GM19395 (cell line): ENCODE measurements at regions not wholly inside any gene's neighbourhood (a gene's known extent, or its start where the extent isn't known, plus 50 kb on each side); places are given as distances from the start of the nearest gene placed in this dataset.
"Not testable (repeated sequence)": the region's sequence is repeated elsewhere in the genome, so short reads cannot be mapped to it uniquely, and the experiment has no call there.

Source experiments
- ATAC-seq: cut with Tn5 transposase; IDR thresholded peaks from one replicate; pipeline ENCODE4 v1.9.1; 2021; ENCODE audit warnings: mild to moderate bottlenecking, moderate library complexity; ENCODE audit not compliant: unreplicated experiment

GRCh38 chr1:143842058-143842457, 129.7 kb downstream of the FAM72C start:
- not testable (repeated sequence) for ATAC-seq

- not testable (repeated sequence) for ATAC-seq
Measured at GRCh38 chr1:143839182-143839581, 132.6 kb downstream of the FAM72C start.

GRCh38 chr1:143838598-143838929, 133.2 kb downstream of the FAM72C start:
- not testable (repeated sequence) for ATAC-seq

- not testable (repeated sequence) for ATAC-seq
Measured at GRCh38 chr1:143837924-143838597, 133.7 kb downstream of the FAM72C start.

- not testable (repeated sequence) for ATAC-seq
Measured at GRCh38 chr1:143833376-143833775, 138.4 kb downstream of the FAM72C start.

- not testable (repeated sequence) for ATAC-seq
Measured at GRCh38 chr1:143832379-143832716, 139.4 kb downstream of the FAM72C start.

GRCh38 chr1:143831479-143832378, 140.1 kb downstream of the FAM72C start:
- ATAC-seq, result peak; percentile 58

GRCh38 chr1:143826162-143826561, 145.6 kb downstream of the FAM72C start:
- not testable (repeated sequence) for ATAC-seq

- not testable (repeated sequence) for ATAC-seq
Measured at GRCh38 chr1:143824266-143824665, 147.5 kb downstream of the FAM72C start.

- ATAC-seq, result not testable (repeated sequence)
Measured at GRCh38 chr1:143820058-143820457, 151.7 kb downstream of the FAM72C start.

GRCh38 chr1:143816369-143816768, 155.4 kb downstream of the FAM72C start:
- not testable (repeated sequence) for ATAC-seq

- not testable (repeated sequence) for ATAC-seq
Measured at GRCh38 chr1:143805374-143805773, 166.4 kb downstream of the FAM72C start.

- ATAC-seq, result not testable (repeated sequence)
Measured at GRCh38 chr1:143804707-143805356, 167.0 kb downstream of the FAM72C start.

GRCh38 chr1:143803927-143804411, 167.8 kb downstream of the FAM72C start:
- peak; percentile 64 for ATAC-seq

- not testable (repeated sequence) for ATAC-seq
Measured at GRCh38 chr1:143803095-143803494, 168.7 kb downstream of the FAM72C start.

GRCh38 chr1:143799568-143800187, 172.1 kb downstream of the FAM72C start:
- not testable (repeated sequence) for ATAC-seq

GRCh38 chr1:143796369-143796768, 175.4 kb downstream of the FAM72C start:
- ATAC-seq, result not testable (repeated sequence)

GRCh38 chr1:143792047-143792937, 179.5 kb downstream of the FAM72C start:
- not testable (repeated sequence) for ATAC-seq

- not testable (repeated sequence) for ATAC-seq
Measured at GRCh38 chr1:143786381-143786780, 185.4 kb downstream of the FAM72C start.

GRCh38 chr1:143785883-143786282, 185.9 kb downstream of the FAM72C start:
- ATAC-seq, result not testable (repeated sequence)
